GM18868 (cell line): ENCODE measurements at regions not wholly inside any gene's neighbourhood (a gene's known extent, or its start where the extent isn't known, plus 50 kb on each side); places are given as distances from the start of the nearest gene placed in this dataset.
"Not testable (repeated sequence)": the region's sequence is repeated elsewhere in the genome, so short reads cannot be mapped to it uniquely, and the experiment has no call there.

Source experiments
- ATAC-seq: cut with Tn5 transposase; IDR thresholded peaks from one replicate; pipeline ENCODE4 v1.9.1; 2021; ENCODE audit warnings: mild to moderate bottlenecking, moderate library complexity; ENCODE audit not compliant: unreplicated experiment

DNA sequence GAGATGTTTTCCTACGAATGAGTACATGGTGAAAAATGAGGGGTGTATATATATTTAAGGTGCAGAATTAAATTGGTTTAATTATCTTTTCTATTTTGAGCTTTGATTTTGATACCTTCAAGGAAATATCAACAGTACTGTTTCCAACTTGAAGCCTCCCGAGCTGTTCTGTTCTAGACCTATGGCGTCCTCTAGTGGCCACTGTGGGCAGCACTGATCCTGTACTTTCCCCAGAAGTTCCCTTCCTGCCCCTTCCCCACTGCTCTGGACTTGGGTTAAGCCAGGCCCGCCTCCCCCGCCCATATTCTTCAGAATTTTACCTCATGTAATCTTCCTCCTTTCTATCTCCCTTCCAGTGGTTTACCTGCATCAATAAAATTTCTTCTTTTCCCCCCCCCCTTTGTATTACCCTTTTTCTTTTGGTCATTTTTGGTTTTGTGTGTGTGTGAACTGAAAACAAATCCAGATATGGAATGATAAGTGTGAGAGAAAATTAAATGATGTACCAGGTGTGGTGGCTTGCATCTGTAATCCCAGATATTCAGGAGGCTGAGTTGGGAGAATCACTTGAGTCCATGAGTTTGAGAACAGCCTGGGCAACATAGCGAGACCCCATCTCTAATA, 1643.5 kb downstream of the TP53TG3F start:
- no peak for ATAC-seq

DNA sequence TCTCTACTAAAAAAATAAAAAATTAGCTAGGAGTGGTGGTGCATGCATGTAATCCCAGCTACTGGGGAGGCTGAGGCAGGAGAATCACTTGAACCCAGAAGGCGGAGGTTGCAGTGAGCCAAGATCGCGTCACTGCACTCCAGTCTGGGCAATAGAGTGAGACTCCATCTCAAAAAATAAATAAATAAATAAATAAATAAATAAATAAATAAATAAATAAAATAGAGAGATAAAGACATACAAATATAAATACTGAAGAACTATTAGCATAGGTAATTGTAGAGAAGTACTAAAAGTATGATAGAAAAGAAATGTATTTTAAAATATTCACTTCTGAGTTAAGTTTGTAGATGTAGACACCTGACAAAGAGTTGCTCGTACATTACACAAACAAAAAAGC, 1652.4 kb downstream of the TP53TG3F start:
- ATAC-seq = not testable (repeated sequence)

DNA sequence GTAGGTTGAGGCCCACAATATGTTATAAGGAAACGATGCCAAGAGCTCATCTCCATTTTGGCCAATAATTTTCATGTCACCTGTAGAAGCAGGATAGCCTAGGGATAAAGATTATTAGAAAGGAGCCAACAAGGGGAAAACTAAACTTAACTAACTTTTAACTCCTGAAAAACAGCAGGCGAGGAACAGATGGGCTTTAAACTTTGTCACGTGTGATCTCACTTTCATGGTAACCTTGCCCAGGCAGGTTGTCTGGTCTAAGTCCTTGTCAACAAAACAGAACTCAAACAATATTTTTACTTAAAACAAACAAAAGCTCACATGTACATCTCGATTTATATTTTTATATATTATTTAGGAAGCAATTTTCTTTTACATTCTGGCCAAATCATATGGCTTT, 1672.0 kb downstream of the TP53TG3F start:
- no peak for ATAC-seq

DNA sequence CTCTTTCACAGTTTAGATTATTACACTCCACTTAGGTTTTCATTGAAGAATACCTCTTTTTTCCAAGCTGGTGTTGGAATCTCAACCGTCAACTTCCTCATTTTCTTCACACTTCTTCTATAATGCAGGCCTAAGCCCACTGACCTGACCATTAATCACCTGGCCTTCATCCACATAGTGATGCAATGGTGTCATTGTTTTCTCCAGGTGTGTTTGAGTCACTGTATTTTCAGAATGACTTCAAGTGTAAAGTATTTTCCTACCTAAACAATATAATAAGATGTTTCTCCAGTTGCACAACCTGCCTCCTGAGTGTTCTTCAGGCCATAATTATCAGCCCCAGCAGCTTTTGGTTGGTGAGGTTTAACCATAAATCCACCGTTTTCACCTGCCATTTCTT, 1675.1 kb downstream of the TP53TG3F start:
- no peak for ATAC-seq

DNA sequence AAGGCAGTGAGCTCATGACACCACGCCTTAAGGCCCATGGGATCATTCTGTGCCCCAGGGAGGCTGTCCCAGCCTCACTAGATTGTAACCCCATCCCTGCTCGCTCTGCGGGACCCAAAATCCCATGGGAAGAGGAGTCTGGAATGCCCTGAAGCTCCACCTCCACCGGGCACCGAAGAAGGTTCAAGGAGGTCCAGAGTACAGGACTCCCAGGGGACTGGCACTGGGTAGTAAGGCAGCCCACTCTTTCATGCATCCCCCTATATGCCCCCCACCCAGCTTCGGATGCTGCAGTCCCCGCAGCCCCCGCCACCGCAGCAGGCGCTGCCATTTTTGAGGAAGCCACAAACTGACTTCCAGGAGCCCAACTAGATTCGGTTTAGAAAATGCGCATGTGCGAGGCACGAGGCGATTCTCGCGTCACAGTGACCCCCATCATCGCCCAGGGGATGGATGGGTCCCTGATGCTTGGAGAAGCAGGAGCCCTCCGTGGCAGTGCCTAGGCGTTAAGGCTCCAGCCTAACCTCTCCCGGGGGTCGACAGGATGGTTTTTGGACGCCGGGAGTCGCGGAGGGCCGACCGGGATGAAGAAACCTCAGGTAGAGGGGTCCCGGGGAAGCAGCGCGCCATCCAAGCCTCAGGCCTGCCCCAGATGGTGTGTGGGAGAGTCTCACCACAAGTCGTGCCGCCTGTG, 1681.0 kb downstream of the TP53TG3F start:
- ATAC-seq = no peak

DNA sequence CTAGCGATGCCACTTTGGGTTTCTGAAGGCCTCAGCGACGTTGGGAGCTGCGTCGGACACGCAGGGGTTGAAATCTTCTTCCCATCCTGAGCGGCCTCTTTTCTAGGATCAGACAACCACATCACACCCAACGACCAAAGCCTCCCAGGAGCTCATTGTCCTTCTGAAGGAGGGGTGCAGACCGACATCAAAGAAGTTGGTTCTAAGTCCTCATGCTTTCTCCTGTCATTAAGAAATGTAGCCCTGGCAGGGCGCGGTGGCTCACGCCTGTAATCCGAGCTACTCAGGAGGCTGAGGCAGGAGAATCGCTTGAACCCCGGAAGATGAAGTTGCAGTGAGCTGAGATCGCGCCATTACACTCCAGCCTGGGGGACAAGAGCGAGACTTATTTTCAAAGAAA, 1681.9 kb downstream of the TP53TG3F start:
- ATAC-seq = no peak

DNA sequence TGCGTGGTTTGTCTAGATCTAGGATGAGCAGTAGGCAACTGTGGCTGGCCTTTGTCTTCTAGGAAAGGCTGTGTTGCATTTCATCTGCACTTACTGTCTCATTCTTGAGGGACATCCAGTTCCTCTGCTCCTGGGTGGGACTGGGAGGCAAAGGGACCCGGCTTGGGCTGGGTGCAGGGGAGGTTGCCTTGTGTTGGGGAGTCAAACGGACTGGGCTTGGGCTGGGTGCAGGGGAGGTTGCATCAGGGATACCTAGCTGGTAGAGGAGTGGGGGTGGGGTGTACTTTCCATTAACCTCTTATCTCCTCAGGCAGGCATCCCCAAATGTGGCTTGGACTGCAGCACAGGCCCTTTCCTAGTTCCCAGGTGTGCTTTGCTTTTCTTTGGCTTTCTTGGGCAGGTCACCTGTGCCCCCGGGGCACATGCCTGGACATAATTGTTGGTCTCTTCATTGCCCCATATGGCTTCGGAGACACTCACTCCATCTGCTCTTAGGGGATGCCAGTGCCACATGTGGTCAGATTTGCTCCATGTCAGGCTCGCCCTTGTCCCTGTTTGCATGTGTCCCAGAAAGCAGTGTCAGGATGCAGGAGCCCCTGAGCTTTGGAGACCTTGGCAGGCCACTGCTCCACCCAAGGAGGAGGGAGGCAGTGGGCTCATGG, 1682.9 kb downstream of the TP53TG3F start:
- ATAC-seq = no peak

DNA sequence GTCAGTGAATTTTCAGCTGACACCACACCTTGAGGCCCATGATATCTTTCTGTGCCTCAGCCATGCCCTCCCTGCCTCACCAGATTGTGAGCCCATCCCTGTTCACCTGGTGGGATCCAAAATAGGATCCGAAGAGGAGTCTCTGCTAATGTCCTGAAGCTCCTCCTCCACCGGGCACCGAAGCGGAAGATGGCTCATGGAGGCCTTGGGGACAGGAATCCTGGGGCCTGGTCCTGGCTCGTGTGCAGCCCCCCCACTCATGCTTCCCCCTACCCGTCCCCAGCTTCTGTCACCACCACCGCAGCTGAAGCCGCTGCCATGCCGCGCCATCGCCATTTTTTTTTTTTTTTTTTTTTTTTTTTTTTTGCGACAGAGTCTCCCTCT, 1683.4 kb downstream of the TP53TG3F start:
- ATAC-seq = no peak

DNA sequence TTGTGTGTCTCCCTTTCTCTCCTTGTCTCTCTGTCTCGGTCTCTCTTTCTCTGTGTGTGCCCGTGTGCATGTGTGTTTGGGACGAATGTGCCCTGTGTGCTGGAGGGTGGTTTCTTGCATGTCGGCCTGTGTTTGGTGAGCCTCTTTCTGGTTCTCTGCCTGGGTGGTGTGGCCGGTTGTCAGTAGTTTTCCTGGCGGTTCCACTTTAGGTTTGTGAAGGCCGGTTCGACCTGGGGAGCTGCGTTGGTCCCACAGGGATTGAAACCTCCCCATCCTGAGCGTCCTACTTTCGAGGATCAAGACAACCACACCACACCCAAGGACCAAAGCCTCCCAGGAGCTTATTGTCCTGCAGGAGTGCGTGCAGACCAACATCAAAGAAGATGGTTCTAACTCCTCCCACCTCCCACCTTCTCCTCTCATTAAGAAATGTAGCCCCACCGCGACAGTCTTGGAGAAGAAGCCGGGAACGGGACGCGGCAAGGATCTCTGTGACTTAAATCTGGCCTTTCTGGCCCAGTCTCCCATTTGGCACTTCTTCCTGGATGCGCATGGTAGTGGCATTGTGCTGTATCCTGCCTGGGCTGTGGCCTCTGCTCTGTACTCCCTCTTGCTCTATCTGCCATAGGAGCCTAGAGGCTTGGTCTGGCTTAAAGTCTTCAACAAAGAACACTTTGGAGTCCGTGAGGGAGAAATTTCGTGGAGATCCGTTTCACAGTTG, 1685.0 kb downstream of the TP53TG3F start:
- ATAC-seq = no peak

DNA sequence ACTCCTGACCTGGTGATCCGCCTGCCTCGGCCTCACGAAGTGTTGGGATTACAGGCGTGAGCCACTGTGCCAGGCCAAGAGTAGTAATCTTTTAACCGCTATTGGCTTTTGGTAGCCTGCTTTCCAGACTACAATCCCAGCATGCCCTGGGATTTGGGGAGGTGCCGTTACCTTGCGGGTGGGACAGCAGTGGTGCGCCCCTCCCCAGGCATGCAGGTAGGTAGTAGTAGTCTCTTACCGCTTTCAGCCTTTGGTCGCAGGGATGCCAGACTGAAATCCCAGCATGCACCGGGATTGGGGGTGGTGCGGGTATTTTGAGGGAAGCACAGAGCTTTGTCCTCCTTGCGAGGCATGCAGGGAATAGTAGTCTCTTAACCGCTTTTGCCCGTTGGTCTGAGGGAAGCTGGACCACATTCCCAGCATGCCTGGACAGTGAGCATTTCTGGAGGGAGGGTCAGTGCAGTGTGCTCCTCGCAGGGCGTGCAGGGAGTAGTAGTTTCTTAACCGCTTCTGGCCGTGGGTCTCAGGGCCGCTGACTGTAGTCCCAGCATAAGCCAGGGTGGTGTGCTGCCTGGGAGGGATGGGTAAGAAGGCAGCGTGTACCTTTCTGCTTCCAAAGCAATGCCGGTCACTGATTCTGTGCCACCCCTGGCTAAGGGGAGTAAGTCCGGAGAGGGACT, 1686.8 kb downstream of the TP53TG3F start:
- ATAC-seq = no peak

DNA sequence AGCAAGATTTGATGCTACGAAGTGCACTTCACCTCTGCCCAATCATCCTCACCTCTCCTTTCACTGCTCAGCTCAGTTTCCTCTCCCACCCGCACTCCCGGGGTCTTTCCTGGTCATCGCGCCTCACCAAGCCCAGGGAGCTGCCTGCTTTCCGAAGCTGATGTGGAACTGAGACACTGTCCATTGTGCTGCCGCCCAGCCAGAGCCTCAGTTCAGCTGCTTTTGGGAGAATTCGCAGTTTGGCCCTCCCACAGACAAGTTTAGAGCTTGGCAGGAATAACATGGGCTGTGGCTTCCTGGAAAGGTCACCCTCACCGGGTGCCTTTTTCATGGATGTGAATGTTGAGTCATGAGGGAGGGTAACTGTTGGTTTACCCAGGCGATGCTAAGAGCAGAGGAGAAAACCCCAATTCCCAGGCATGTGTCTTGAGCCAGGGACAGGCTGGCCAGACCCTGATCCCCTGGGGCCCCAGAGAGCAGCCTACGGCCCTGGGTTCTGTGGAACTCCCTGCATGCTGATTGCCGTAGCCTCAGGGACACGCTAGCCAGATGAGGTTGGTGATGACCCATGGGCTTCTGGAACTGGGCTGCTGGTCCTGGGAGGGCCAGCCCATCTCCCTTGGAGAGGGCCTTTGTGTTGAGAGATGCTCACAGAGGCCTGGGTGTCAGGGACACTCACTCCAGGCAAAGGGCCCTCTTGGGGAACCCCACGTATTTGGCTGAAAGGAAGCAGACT, 1687.5 kb downstream of the TP53TG3F start:
- no peak for ATAC-seq

DNA sequence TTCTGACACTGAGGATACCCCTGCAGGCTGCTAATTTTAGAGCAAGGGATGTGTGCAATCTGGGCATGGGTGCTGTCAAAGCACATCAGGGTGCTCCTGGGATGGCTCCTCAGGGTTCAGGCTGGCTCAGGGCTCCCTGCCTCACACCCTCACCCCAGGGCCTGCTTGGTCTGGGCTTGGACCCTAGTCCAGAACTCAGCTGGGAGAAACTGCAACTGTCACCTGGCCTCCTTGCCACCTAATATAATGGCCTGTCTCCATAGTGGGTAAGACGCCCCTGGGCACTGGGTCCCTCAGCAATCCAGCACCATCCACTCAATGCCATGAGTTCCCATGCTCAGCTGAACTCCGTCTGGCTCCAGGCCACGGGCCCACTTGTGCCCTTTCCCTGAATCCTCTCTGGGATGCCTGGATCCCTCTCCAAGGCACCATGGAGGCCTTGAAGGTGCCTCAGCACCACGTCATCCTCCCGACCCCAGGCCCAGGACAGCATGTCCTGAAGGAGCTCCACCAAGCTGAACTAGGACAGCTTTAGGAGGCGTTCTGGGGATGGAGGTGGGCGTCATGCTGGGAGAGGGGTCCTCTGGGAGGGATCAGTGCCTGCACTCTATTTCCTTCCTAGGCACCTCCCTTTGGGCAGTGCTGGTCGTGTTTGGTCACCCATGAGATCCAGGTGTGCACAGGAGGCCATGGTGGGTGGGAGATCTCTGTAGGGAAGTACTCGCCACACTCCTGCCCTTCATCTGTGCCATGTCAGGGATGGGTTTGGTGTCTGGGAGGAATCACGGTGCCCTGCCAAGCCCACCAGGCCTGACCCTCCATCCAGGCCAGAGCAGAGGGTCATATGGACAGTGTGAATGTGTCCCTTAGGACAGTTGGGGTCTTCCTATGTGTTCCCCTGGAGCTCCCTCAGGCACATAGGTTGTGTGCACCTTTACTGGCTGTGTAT, 1688.4 kb downstream of the TP53TG3F start:
- no peak for ATAC-seq

DNA sequence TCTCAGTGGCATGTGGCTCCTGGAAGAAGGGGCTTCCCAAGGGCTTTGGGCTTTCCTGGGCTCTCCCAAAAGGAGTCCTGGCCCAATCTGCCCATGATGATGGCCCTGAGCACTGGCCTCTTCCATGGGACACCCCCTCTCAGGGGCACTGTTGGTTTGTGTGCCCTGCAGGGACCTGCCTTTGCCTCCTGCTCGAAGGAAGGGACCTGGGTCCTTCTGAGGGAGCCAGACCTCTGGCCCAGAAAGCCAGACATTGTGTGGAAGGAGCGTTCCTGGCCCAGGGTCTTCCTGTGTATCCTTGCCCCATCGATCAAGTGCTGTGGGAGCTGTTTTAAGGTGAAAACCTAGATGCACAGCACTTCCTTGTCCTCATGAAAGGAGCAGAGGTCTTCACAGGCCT, 1689.3 kb downstream of the TP53TG3F start:
- ATAC-seq = no peak

DNA sequence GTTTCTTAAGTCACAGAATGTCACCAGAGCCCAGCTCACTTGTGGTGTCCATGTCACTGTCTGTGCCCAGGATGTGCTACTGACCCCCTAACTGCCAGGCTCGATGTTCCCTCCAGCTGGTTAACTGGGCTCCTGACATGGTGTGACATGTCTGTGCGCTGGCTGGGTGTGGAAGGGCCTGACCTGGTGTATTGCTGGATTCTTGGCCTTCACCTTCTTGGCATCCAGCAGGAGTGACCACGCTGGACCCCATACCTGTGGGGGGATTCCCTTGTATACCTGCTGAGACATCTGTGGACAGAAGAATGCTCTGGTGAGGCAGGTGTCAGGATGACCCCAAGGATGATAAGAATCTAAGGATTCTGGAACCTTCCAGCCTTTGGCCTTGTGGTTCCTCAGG, 1690.1 kb downstream of the TP53TG3F start:
- no peak for ATAC-seq

DNA sequence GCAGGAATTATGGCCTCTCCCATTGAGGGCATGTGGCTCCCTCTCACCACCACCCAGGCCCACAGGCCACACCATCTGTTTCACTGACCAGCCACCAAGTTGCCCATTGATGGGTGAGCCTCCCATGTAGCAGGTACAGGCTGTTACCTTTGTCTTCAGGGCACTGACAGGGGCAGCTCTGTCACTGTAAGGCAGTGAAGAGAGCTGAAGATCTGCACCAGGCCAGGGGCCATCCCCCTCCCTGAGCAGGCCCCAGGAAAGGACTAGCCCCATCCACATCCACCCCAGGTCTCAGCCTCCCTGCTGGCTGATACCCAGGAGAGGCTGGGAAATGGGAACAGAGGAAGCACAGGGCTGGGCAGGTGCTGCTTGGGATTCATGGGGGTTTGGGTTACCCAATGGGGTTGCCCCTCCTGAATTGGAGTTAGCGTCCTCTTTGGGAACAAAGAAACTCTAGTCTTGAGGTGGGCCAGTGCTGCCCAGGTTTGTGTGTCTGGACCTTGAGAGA, 1691.4 kb downstream of the TP53TG3F start:
- no peak for ATAC-seq

DNA sequence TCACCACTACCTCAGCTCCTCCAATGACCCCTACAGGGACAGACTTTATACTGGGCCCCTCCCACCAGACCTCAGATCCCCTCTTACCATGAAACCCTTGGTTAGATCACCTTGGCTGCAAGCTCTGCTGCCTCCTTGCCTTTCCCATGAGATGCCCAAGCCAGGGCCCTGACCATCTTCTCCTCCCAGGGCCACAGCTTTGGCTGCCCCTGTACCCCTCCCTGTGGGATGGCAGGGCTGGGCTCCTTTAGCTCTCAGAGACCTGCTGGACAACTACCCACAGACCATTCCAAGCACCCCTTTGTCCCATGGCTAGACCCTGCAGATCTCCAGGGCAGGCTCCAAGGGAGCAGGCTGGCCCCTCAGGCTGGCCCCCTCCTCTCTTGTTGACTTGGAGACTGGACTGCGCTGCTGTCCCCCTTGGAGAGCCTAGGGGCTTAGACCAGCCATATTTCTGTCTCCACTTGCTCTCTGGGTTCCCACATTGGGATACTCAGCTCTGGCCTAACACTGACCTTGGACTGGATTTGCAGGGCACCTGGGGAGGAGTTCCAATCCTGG, 1692.7 kb downstream of the TP53TG3F start:
- no peak for ATAC-seq

DNA sequence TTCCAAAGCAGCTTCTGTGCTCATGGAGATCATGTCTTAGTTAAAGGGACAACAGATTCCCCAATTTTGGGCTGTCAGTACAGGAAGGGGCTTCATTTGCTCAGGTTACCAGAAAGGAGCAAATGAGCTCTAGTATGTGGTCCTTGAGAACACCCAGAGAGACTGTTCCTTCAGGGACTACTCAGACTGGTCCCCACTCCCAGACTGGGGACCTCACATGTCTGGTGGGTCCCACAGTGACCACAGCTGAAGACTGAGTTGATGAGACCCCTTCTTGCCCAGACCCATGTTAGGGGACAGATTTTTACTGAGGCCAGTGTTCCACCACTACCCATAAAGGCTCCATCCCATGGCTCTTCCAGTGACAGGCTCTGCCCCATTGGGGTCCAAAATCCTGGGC, 1695.2 kb downstream of the TP53TG3F start:
- no peak for ATAC-seq

DNA sequence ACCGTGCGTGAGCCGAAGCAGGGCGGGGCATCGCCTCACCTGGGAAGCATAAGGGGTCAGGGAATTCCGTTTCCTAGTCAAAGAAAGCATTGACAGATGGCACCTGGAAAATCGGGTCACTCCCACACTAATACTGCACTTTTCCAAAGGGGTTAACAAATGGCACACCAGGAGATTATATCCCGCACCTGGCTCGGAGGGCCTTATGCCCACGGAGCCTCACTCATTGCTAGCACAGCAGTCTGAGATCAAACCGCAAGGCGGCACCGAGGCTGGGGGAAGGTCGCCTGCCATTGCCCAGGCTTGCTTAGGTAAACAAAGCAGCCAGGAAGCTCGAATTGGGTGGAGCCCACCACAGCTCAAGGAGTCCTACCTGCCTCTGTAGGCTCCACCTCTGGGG, 1698.1 kb downstream of the TP53TG3F start:
- ATAC-seq = not testable (repeated sequence)

DNA sequence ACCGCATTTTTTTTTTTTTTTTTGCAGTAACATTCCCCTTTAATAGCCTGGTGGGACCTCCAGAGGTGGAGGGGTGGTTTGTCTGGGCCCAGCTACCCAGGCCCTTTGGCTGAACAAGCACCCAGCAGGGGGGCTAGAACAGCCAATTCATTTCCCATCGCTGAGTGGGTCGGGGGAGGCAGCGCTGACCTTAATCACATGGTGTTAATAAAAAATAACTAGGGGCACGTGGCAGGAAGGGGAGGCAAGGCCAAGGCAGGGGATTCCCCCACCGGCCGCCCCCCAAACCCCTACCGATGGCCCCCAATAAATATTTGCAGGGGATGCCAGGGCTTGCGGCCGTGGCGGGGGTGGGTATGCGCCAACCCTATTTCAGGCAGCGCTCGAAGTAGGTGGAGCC, 1709.9 kb downstream of the TP53TG3F start:
- not testable (repeated sequence) for ATAC-seq
